HG02885 (cell line): ENCODE measurements at regions not wholly inside any gene's neighbourhood (a gene's known extent, or its start where the extent isn't known, plus 50 kb on each side); places are given as distances from the start of the nearest gene placed in this dataset.

Experiments
- ATAC-seq: cut with Tn5 transposase; IDR thresholded peaks from one replicate; pipeline ENCODE4 v1.9.1; 2021; ENCODE audit warnings: mild to moderate bottlenecking; ENCODE audit not compliant: unreplicated experiment, poor library complexity

- ATAC-seq: no peak
Observed at GRCh38 chr5:68949256-68949655, 144.6 kb upstream of the SLC30A5 start.

DNA sequence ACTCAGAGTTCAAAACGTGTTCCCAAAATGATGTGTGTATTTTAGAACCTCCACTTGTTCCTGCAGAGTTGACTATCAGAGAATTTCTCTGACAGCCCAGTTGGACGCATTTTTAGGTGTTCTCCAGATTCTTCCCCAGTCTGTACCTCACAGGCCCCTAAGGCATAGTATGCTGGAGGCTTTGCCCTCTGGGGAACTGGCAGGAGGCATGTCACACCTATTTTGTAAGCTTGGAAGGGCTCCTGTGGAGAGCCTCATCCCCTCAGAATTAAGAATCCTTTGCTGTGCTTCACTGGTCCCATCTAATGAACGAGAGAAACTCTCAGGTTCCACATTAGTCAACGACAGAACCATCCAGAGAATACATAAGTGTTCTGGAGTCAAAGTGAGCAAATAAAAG lies 144.1 kb upstream of the SLC30A5 start:
- ATAC-seq: no peak

DNA sequence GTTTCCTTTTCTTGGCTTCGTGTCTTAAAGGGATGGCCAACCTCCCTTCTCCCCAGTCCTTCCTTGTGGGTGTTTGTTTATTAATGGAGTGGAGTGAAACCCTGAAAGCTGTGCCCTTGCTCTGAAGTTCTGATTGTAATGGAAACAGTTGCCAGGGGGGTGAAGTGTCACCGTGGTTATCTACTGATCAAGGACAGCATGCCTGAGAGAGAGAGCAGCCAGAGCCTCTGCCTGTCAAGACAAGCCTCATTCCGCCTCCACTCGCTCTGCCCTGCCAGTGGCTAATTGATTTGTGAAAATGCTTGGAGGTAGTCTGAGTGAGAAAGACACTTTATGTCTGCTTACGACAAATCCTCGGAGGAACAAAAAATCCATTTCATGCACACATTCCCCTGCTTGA lies 143.7 kb upstream of the SLC30A5 start:
- ATAC-seq: no peak

GRCh38 chr5:68950930-68951329 lies 142.9 kb upstream of the SLC30A5 start:
- no peak for ATAC-seq

- no peak for ATAC-seq
Observed at GRCh38 chr5:68953231-68953874, 140.5 kb upstream of the SLC30A5 start.

- ATAC-seq: no peak
Observed at GRCh38 chr5:68953875-68954617, 139.8 kb upstream of the SLC30A5 start.

GRCh38 chr5:68954618-68954910 lies 139.2 kb upstream of the SLC30A5 start:
- no peak for ATAC-seq

- no peak for ATAC-seq
Observed at GRCh38 chr5:68957591-68957990, 136.2 kb upstream of the SLC30A5 start.

DNA sequence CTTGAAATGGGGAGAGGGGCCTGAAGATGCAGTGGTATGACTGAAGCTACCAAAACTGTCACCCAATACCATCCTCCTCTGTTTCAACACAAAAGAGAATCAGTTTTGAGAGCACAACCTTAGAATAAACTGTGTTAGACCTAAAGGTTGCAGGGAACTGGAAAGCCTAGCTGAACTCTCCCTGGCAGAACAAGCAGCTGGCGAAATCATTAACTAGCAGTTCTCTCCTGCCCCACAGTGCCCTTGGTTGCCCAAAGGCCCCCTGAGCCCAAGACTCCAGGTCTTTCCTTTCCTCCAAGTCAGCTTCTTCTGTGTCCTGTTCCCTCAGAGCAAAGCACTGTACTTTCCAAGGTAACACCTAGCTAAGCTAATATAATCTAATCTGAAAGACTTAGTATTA lies 135.4 kb upstream of the SLC30A5 start:
- ATAC-seq: no peak

DNA sequence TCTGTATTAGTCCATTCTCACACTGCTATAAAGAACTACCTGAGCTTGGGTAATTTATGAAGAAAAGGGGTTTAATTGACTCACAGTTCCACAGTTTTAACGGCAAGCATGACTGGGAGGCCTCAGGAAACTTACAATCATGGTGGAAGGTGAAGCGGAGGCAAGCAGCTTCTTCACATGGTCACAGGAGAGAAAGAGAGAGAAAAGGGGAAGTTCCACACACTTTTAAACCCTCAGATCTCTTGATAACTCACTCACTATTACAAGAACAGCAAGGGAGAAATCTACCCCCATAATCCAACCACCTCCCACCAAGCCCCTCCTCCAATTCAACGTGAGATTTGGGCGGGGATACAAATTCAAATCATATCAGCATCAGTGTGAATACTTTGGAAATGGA lies 133.4 kb upstream of the SLC30A5 start:
- no peak for ATAC-seq

DNA sequence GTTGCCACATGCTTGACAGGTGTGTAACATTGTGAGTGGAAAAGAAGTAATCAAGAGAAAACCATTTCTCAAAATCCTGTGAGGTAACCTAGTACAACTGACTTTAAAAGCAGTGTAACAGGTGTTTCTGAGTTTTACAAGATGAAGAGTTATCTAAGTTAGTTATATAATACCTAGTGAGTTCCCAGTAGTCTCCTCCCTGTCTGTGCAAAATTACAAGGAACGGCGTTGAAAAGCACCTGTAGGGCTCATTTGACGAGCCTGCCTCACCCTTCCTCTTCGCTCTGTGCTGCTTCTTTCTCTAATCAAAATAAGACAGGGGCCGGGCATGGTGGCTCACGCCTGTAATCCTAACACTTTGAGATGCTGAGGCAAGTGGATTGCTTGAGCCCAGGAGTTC lies 132.9 kb upstream of the SLC30A5 start:
- ATAC-seq: no peak

DNA sequence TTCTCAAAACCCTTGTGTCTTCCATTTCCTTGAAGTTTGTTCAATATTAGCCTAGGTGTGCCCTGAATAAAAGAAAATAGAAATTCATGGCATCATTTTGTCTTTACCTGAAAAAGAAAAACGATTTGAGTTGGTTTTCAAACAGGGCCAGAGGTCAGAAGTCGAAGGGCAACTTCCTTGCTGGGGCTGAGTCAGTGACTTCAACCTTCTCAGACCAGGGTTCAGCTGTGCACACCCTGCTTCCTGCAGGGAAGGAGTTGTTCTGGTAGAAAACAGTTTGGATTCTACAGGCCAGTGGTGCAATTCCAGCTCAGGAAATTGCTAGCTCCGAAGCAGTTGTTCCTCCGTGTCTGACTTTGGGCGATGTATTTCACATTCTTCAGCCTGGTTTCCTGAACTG lies 132.1 kb upstream of the SLC30A5 start:
- no peak for ATAC-seq

DNA sequence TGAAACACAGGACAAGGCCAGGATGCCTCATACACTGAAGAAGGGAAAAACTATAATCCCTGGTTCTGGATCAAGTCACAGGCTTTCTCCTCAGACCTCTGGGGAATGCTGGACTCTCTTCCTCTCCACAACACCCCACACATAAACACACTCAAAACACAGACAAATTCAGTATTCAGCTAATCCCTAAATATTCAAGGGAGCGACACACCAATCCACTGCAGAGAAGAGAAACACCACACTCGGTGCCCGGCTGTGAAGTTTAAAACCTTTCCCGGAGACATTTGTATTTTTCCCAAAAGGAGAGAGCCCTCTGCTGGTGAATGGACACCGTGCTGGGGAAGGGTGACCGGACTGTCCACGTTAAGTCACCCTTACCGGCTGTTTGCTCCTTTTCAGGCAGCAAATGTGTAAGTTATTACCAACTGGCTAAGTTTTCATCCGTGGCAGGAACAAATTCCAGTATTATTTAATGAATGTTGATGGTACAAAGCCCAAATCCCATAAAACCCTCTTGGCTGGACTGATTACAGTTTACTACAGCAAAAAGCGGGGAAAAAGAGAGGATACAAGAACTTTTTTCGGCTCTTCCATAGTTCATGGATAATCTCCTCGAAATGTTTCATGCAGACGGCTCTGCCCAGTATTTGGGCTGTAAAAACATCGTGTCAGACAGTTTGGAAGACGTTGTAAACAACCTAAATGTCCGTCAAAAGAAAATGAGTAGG lies 130.9 kb upstream of the SLC30A5 start:
- ATAC-seq: no peak

GRCh38 chr5:68964679-68965078 lies 129.1 kb upstream of the SLC30A5 start:
- ATAC-seq: no peak

GRCh38 chr5:68965926-68966325 lies 127.9 kb upstream of the SLC30A5 start:
- no peak for ATAC-seq

DNA sequence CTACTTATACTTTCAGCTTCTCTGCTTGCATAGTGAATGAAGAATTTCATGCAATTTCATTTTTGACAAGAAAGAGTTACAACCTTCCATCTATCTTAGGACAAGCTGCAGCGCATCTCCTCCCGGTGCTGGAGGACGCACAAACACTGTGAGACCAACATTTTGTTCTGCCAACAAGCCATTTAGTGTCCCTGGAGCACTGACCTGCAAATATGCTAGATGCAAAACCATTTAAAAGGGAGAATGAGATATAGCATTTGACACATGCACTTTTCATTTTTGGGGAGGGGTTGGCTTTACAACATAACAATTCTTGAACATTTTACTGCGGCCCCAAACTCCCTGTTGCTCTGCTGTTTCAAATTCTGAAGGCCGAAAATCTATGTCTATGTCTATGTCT lies 127.2 kb upstream of the SLC30A5 start:
- no peak for ATAC-seq

DNA sequence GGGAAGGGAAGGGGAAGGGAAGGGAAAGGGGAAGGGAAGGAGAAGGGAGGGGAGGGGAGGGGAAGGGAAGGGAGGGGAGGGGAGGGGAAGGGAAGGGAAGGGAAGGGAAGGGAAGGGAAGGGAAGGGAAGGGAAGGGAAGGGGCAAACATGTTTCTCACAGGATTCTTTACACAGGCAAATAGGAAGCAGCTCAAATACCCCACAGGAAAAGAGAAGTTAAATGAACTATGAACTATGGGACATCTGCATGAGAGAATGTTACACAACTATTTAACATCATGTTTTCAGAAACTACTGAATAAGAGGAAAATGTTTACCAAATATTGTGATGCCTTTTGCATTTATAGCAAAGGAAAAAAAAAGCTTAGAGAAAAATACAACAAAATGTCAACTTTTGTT lies 125.4 kb upstream of the SLC30A5 start:
- no peak for ATAC-seq

DNA sequence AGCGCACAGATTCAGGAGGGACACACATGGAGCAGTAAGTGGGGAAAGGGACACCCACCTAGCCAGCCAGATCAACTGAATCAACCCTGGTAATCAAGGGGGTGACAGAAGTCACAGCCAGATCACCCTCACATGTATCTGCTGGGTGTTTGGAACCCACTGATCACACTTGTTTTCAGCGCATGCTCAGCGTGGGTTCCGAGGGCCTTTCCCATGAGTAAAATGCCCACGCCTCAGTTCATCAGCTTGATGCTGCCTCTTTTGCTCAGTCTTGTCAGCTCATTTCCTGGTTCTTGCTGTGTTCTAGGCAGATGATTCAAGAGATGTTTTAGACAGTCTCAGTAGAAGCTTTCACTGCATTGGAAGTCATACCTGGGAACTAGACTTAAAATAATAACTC lies 123.2 kb upstream of the SLC30A5 start:
- no peak for ATAC-seq

- ATAC-seq: no peak
Observed at GRCh38 chr5:68973696-68974095, 120.1 kb upstream of the SLC30A5 start.

DNA sequence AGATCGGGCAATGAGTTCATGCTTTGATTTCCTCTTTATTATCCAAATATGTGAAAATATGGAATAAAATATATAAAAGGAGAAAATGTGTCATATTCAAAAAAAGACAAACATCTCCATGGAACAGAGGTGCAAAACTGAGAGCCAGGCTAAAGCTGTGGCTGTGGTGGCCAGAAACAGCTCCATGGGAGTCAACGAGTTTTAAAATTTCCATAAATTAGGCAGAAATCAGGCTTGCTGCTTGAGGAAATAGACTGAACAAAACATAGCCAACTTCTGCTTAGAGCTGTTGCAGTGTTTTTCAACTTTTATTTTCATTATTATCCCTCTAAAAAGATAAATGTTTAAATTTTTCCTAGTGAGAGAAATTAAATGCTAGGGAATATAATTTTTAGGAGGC lies 110.8 kb upstream of the SLC30A5 start:
- no peak for ATAC-seq

GRCh38 chr5:68983959-68984358 lies 109.9 kb upstream of the SLC30A5 start:
- no peak for ATAC-seq
